IPS-NIHi7 (cell line): ENCODE measurements at regions not wholly inside any gene's neighbourhood (a gene's known extent, or its start where the extent isn't known, plus 50 kb on each side); places are given as distances from the start of the nearest gene placed in this dataset.
"Not testable (repeated sequence)": the region's sequence is repeated elsewhere in the genome, so short reads cannot be mapped to it uniquely, and the experiment has no call there.

Experiments used
- DNase-seq: peaks from one replicate; pipeline ENCODE4 v3.0.0; 2012; ENCODE audit warnings: mixed read lengths; ENCODE audit errors: extremely low spot score

- DNase-seq: no peak
Observed at GRCh38 chr6:153984811-153985210, 54.2 kb upstream of the OPRM1 start.

- no peak for DNase-seq
Observed at GRCh38 chr6:153980171-153980570, 58.9 kb upstream of the OPRM1 start.

DNA sequence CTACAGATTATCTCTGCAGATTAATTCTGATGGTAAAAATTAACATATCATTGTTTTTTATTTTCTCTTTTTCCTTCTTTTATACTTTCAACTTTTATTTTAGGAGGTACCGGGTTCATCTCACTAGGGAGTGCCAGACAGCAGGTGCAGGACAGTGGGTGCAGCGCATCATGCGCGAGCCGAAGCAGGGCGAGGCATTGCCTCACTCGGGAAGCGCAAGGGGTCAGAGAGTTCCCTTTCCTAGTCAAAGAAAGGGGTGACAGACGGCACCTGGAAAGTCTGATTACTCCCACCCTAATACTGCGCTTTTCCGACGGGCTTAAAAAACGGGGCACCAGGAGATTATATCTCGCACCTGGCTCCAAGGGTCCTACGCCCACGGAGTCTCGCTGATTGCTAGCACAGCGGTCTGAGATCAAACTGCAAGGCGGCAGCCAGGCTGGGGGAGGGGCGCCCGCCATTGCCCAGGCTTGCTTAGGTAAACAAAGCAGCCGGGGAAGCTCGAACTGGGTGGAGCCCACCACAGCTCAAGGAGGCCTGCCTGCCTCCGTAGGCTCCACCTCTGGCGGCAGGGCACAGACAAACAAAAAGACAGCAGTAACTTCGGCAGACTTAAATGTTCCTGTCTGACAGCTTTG, 60.0 kb upstream of the OPRM1 start:
- DNase-seq: not testable (repeated sequence)

- DNase-seq: no peak
Observed at GRCh38 chr6:153976921-153977693, 61.9 kb upstream of the OPRM1 start.

- no peak for DNase-seq
Observed at GRCh38 chr6:153966001-153966400, 73.0 kb upstream of the OPRM1 start.

DNA sequence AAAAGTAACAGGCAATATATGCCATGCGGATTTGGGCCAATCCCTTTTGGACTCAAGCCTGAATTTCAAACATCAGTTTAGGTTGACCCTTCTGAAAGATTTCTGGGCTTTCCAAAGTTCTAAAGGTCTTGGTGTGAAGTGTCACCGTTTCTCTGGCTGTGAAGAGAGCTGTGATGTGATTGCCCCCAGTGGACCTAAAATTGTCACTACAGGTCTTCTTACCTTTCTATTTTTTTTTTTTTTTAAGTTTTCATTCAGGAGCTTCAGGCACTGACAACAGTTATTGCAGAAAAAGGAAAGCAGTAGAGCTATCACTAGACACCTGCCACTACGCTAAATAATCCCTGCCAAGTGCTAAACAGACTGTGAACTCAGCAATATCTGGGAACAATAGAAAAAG, 75.7 kb upstream of the OPRM1 start:
- no peak for DNase-seq

GRCh38 chr6:153962555-153962954, 76.5 kb upstream of the OPRM1 start:
- no peak for DNase-seq

DNA sequence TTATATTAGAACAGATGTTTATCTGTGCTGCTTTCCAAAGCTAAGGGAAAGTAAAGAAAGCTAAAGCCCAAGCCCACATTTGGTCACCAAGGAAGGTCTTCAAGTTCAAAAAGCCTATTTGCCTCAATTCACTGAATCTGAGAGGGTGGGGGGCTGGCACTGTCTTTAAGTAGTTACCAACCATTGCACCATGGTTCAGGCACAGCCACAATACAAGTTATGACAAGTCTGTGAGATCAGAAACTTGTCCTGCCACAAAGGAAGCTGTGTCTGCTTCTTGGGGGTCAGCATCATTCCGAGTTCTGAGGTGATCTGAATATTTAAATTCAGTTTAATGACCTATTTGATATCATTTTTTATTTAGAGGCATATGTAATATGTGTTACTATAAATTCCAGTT, 78.3 kb upstream of the OPRM1 start:
- no peak for DNase-seq

GRCh38 chr6:153960281-153960680, 78.8 kb upstream of the OPRM1 start:
- no peak for DNase-seq

- DNase-seq: no peak
Observed at GRCh38 chr6:153959276-153959675, 79.8 kb upstream of the OPRM1 start.

GRCh38 chr6:153958860-153959259, 80.2 kb upstream of the OPRM1 start:
- no peak for DNase-seq

DNA sequence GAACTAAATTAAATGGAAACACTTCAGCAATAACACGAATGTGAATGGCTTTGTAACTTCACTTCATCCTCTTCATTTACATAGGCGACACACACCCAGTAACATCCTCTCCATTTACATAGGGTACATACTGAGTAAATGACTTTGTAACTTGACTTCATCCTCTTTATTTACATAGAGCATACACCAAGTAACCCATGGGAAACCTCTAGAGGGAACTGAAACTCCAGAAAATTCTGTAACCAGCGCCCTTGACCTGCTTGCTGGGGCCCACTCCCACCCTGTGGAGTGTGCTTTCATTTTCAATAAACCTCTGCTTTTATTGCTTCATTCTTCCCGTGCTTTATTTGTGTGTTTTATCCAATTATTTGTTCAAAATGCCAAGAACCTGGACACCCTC, 81.6 kb upstream of the OPRM1 start:
- no peak for DNase-seq

DNA sequence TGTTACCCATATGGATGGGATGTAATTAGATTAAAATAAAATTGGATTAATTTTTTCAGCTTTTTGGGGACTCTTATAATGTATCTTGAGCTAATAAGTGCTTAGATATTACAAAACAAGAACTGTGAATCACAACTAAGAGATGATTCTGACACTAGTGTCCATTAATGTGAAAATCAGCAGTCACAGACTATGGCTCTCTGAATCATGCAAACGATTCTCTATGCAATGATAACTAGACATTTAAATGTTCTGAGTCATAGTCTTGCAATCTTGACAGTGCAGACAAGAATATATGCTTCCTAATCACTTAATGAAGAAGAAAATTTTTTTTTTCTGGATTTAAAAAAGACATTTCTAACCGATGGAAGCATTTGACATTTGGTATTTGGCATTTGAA, 82.2 kb upstream of the OPRM1 start:
- DNase-seq: no peak

DNA sequence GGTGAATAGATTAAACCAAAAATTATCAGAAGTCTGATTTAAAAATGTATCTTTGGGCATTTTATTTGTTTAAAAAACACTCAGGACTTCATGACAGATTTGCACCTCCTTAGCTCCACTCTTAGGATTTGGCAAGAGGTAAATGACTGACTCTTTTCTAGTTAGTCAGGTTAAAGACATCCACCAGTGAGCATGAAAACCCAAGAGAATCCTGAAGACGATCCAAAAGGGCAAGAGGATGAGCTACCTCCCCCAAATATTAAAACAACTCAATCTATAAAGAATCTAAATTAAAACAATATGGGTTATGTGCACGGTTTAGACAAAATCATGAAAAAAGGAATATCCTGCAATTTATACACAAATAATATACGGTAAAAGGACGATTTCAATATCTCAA, 89.4 kb upstream of the OPRM1 start:
- DNase-seq: no peak

GRCh38 chr6:153947808-153948447, 91.1 kb upstream of the OPRM1 start:
- peak; percentile 53 for DNase-seq

- DNase-seq: no peak
Observed at GRCh38 chr6:153944201-153944600, 94.8 kb upstream of the OPRM1 start.

GRCh38 chr6:153942361-153942760, 96.7 kb upstream of the OPRM1 start:
- no peak for DNase-seq

GRCh38 chr6:153941768-153942167, 97.3 kb upstream of the OPRM1 start:
- no peak for DNase-seq

GRCh38 chr6:153938876-153939275, 100.2 kb upstream of the OPRM1 start:
- no peak for DNase-seq

- DNase-seq: no peak
Observed at GRCh38 chr6:153931431-153931830, 107.6 kb upstream of the OPRM1 start.

DNA sequence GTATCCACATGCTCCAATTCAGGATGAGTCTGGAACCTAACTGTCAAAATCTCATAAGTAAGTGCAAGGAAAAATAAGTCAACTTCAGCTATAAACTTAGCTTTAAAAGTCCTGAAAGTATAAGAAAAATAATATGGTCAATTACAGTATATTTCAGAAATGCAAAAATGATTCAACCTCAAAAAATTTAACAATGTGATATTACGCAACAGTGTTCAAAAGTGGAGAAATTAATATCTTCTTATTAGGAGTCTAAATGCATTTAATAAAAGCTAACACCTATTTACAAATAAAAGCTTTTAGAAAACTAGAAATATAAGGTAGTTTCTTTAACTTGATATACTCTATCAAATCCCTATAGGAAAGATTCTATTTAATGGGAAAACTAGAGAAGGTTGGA, 111.2 kb upstream of the OPRM1 start:
- DNase-seq: no peak

DNA sequence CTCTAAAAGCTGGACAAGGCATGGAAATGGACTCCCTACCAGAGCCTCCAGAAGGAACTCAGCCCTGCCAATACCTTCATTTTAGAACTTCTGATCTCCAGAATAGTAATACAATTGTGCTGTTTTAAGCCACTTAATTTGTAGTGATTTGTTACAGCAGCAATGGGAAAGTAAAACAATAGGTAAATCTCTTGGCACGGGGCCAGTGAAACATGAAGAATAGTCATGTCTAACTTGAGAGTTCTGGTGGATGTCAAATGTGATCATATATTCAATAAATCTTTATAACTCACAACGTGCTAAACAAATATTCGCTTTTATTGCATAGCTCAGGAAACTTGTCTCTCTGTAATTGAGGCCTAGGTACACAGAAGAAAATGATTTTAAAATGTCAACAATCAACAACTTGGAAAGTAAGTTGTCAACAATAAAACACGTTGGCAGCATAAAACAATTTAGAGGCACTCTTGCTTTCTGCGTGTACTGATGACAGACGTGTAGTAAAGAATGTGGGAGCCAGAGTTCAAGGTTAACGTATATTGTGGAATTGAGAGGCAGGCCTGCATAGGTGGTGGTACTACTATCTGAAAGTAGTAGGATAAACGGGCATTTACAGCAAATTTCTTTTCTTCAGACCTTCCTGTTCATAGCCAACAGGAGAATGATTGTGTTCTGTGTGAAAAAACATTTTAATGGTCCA, 140.5 kb upstream of the OPRM1 start:
- DNase-seq: no peak

- DNase-seq: no peak
Observed at GRCh38 chr6:153882411-153882810, 156.6 kb upstream of the OPRM1 start.
